NCI-H187 treated with DMSO at 0.1 percent for 48 hours (cell line): ENCODE measurements at regions not wholly inside any gene's neighbourhood (a gene's known extent, or its start where the extent isn't known, plus 50 kb on each side); places are given as distances from the start of the nearest gene placed in this dataset.
"Not testable (repeated sequence)": the region's sequence is repeated elsewhere in the genome, so short reads cannot be mapped to it uniquely, and the experiment has no call there.

Source experiments
- DNase-seq: peaks from one replicate; lab custom pipeline; 2025; lab: John Stamatoyannopoulos, UW

DNA sequence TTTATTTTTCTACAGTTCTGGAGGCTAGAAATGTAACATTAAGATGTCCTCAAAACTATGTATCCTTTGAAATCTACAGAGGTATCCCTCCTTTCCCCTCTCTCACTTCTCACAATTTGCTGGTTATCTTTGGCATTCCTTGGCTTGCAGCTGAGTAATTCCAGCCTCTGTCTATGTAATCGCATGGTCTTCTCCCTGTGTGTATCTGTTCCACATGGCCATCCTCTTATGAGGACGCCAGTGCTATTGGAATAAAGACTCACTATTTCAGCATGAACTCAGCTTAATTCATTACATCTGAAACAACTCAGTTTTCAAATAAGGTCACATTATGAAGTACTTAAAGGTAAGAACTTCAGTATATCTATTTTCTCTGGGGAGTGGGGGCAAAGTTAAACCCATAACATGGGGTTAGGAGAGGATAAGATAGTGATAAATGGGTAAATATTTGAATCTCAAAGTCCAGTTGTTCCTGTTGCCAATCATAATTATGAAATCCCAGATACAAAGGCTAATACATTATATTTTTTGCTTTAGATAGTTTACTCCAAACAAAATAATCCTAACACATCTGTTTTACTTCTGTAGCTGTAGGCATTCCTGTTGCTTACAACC is 1290.8 kb downstream of the NCAM2 start:
- no peak for DNase-seq

DNA sequence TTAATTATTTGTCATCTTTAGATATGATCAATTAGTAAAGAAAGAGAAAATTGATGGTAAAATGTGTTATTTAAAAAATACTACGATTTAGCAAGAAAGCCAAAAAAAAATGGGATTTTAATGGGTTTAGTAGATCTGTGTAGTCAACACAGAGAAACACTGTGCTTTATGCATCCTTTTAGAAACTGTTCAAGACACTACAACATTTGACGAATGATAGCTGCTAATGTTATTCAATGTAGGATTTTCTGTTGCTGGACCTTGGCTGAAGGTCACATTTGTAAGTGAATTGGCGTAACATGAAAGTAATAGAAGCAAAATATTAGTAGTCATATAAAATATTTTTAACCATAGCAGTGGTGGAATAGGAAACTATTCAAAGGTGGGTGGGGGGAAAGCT is 1293.9 kb downstream of the NCAM2 start:
- no peak for DNase-seq

DNA sequence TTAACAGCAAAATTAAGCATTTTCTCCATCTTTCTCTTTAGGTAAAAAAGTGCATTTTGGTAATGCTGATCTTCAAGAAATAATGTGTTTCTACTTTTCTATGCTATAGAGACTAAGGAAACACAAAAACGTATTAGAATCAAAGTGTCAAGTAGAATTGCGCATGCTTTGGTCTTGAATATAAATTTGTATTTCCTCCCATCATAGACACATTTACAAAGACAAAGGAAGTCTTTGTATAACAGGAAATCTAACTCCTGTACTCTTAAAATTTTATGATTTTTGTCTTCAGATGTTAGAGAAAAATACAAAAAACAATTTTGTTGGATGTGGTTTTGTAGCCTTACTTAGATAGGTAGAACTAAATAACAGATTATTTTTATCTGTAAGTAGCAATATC is 1299.4 kb downstream of the NCAM2 start:
- DNase-seq, result no peak

DNA sequence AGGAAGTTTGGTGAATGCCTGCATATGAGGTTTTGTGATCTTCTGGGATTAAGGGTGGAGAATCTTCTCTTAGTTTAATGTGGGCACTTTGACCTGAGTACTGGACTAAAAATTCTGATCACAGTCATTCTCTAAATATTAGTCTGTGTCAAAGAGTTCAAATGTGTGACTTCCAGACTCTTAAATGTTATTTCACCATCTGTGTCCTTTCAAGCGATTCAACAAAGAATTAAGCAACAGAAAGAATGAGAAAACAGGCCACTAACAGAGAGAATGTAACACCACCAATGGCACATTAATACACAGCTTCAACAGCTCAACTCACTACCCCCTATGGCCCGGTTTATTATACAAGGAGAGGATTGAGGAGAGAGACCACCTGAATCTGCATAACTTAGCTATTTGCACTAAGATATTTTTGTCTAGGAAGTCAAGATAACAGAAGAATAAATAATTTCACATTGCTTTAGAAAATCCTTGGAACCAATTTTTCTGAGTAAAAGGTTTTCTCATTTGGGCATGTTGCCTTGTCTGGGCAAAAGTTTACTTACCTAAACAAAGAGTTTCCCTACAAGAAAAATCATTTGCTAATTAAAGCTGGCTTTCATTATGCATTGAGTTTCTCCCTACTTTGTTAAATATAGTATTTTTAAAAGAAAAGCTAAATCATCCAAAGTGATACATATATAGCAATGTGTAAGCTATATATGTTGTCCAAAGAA is 1313.7 kb downstream of the NCAM2 start:
- no peak for DNase-seq

DNA sequence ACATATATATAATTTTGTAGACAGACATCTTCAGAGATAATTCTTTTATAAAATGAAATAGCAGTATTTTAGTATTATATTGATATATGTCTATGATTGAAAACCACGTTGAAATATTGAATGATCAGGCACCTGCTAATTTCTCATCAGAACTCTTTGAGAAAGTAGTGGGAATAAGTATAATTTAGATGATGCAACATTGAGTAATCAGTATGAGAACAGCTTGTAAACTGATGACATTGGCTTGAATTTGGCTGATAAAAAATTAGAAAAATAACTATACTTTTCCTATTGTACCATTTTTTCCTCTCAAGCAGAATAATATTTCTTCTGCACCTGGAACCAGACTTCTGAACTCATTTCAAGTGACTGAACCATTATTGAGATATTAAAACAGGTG is 1316.8 kb downstream of the NCAM2 start:
- DNase-seq, result no peak

DNA sequence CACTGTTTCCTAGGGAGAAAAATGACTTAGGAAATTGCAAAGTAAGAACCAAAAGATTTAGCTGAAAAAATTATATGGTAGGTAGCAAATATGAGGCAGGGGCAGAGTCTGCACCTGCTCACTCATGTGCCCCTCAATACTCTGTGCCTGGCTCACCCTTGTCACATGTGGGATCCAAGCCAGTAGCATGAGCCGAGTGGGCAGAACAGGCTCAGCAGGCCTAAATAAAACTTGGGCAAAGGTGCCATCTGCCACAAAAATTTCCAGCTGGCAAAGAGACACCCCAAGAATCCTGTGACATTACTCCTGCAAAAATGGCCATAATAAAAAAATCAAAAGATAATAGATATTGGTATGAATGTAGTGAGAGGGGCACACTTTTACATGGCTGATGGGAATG is 1321.2 kb downstream of the NCAM2 start:
- DNase-seq, result no peak

DNA sequence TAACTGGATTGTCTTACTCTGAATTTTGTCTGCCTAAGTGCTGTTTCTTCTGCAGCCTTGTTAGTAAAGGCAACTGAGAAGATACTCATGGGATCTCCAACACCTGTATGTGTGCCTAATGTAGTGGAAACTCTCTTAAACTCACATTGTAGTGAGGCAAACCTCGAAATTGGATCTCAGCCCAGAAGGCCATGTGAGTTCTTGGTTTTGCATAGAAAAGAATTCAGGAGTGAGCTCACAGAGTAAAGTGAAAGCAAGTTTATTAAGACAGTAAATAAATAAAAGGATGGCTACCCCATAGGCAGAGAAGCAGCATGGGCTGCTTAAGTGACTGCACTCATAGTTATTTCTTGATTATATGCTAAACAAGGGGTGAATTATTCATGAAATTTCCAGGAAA is 1344.7 kb downstream of the NCAM2 start:
- no peak for DNase-seq

DNA sequence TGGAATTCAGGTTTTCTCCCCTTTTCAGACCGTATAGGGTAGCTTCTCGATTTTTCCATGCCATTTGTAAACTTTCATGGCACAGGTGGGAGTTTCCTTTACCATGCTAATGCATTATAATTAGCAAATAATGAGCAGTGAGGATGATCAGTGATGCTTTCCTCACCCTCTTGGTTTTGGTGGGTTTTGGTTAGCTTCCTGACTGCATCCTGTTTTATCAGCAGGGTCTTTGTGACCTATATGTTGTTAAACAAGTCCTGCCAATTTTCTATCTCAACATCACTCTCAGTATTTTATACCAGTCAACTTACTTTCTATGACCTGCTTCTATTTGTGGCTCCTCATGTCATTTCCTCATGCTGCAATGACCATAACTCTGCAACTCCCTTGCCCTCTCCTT is 1345.1 kb downstream of the NCAM2 start:
- no peak for DNase-seq

DNA sequence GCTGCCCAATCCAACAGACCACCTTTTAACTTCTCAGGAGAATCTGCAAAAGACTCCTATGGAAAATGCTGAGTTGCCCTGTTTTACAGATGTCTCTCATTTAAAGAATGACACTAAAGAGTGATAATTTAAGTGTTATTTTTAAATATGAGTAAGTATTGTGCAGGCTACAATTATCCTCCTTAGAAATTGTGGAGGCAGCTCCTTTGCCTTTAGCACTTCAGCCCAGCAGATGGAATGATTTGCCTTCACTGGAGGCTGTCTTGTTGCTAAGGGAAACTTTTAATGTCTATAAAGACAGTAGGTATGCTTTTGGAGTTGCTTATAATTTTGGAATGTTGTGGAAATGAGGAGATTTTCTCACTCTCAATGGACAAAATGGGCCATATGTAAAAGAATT is 1345.5 kb downstream of the NCAM2 start:
- no peak for DNase-seq

DNA sequence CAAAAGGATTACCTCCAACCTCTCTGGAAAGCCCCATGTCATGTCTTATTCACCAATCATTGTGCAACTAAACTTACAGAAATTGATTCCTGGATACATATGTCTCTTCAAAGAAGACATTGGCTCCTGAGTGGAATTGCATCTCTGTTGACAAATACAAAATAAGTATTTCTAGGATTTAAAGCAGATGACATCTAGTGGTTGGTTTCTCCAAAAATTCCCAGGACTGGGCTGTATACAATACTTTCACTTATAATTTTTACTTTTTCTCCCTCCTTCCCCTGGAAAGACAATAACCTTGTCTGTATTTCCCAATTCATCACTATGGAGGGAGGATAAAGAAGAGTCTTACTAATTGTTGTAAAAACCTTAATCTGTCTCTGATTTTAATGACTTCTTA is 1347.4 kb downstream of the NCAM2 start:
- no peak for DNase-seq

DNA sequence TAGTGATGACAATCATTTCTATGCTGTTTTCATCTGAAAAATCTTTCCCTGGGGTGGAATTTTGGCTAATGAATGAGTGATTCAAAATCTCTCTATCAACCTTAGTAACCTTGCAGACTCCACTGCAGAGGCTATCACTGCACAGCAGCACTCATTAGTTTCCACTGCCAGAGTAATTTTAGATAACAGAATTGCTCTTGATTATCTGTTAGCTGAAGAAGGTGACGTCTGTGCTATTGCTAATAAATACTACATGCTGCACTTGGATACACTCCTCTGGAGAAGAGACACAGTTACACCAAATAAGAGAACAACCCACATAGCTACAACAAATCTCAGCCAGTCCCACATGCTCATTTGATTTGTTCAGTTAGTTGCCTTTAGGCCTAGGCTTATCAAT is 1348.4 kb downstream of the NCAM2 start:
- DNase-seq, result no peak

DNA sequence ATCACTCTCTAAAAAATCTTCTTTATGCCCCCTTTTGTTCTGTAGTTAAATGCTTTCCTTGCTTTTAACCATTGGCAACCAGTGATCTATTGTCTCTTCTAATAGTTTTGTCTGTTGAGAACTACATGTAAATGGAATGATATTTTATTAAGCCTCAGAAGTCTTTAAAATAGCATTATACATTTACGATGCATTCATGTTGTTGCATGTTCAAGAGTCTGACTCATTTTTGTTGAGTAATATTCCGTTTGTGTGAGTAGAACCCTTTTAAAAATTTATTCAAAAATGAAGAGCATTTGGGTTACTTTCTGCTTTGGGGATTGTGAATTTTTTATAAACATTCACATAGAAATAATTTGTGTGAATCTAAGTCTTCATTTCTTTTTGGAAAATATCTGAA is 1352.9 kb downstream of the NCAM2 start:
- no peak for DNase-seq

DNA sequence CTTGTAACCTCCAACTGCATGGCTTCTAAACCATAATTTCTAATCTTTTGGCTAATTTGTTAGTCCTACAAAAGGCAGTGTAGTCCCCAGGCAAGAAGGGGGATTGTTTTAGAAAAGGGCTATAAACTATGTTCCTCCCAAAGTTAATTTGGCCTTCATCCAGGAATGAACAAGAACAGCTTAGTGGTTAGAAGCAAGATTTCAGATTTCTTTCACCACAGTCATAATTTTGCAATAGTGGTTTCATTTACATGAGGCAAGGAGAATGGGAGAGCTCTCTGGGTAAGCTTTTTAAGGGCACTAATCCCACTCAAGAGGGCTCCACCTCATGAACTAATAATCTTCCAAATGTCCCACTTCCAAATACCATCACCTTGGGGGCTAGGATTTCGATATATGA is 1353.9 kb downstream of the NCAM2 start:
- no peak for DNase-seq

DNA sequence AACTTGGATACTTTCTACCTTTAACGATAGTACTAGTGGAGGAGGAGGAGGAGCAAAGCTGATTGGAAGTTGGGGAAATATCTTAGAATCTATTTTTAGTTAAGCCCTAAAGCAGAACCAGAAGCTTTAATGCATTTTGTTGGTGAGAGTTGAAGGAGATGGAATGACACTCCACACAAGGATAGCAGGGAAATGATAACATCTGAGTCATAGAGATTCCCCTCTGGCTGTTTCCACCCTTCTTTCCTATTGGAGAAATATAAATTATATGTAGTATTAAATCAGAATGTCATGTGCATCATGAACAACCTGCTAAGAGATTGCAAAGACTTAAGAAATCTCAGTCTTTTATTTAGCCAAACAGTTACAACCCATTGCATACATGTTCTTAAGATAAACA is 1357.7 kb downstream of the NCAM2 start:
- no peak for DNase-seq

DNA sequence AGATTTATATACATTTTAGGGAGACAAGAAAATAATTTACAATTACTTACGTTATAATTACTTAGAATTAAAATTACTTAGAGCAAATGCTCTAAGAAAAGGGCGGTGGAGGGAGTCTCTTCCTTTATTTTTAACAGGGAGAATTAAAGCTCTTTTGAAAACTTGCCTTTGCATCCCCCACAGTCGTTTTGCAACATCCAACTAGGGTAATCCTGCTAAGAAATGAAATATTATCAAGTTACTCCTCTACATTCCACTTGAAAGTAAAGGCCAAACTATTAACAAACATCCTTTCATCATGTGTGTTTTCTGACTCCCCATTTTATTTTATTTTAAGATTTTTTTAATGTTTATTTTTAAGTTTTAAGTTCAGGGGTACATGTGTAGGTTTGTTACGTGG is 1358.5 kb downstream of the NCAM2 start:
- DNase-seq, result no peak

DNA sequence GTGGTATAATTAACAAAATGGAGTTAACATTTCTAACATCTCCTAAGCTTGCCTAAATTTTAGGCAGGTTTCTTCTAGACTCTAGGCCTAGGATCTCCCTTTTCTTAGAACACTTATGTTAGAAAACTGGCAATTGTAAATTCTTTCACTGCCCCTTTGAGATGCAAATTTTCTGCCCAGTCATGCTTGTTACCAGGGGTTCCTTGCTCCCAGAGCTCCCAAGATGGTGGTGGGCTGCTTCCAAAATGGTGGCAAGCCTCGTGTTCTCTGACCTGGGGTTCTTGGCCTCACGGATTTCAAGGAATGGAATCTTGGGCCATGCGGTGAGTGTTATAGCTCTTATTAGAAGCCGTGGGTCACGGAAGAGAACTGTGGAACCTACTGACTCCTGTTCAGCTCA is 1361.4 kb downstream of the NCAM2 start:
- not testable (repeated sequence) for DNase-seq

DNA sequence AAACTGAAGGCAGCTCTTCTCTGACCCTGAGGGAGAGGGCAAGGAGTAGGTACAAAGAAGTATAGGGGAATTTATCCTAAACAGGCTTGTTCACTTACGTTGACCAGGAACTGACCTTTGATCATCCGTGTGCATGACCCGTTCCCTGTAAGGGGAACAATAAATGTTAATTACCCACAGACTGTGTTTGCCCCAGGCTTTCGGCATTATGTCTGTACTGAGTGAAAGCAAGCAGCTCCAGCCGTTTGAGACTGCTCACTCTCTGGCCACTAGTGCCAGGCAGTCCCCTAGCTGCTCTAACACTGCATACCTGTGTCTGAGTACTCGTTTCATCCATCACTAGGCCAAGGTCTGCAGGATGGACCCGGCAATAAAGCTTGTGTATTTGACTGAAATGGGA is 1365.3 kb downstream of the NCAM2 start:
- no peak for DNase-seq

DNA sequence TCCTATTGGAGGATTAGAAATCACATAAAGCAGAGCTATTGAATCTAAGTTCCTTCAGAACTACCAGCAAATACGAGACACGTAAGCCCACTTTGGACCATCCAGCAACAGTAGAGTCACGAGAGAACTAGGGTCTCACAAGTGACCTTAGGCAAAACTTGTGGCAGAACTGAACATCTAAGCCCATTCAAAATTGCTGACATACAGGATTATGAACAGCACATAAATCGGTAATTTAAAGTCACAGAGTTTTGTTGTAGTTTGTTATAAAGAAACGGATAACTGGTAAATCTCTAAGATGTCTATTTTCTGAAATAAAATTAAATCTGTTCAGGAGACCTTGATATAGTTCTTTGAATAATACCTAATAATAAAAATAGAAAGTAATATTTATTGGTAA is 1366.0 kb downstream of the NCAM2 start:
- DNase-seq, result no peak

DNA sequence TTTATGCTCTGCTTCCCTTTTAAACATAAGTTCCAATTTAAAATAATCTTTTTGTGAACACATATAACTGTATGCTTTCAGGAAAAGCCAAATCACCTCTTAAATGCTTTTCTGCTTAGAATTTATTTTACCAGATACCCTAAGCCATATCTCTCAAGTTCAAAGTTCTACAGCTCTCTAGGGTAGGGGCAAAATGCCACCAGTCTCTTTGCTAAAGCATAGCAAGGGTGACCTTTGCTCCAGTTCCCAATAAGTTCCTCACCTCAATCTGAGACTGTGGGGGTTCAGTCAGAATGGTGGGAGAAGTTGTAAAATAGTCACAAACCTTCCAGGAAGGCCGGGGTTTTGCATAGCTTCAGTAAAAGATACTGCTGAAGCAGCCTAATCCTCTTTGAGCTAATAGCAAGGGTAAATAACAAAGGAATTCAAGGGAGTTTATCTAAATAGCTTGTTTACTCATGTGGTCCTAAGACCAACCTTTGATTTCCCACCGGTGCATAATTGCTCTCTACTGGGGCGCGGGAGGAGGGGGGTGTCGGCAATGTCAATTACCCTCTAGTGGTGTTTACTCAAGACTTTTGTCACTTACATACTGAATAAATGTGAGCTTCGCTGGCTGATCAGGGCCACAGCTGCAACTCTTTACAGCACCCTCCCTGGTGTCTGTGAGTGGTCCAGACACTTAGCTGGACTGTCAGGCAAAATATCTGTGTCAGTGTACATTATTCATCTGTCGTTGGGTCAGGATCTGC is 1376.2 kb downstream of the NCAM2 start:
- DNase-seq, result no peak

DNA sequence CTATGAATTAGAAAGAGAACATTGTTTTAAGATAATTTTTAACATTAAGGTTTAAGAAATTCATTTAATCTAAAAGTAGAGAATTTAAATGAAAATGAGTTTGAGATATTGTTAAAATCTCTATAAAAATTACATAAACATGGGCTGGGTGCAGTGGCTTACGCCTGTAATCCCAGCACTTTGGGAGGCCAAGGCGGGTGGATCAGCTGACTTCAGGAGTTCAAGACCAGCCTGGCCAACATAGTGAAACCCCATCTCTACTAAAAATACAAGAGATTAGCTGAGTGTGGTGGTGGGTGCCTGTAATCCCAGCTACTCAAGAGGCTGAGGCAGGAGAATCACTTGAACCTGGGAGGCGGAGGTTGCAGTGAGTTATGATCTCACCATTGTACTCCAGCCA is 1379.6 kb downstream of the NCAM2 start:
- DNase-seq, result not testable (repeated sequence)

DNA sequence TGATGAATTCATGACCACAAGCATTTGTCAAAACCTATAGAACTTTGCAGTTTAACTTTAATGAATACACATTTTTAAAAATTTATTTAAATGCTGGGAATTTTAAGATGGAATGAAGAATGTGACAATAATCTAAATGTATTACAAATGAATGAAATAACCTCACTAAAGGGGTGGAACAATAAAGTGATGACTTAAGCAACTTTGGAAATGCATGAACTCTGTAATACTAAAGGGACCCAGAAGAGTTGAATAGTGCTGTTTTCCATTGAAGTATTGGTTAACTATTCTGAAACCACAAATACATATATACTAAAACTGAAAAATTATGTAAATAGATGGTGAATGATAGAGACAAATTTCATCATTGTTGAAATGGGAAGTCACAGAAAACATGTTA is 1395.1 kb downstream of the NCAM2 start:
- no peak for DNase-seq

DNA sequence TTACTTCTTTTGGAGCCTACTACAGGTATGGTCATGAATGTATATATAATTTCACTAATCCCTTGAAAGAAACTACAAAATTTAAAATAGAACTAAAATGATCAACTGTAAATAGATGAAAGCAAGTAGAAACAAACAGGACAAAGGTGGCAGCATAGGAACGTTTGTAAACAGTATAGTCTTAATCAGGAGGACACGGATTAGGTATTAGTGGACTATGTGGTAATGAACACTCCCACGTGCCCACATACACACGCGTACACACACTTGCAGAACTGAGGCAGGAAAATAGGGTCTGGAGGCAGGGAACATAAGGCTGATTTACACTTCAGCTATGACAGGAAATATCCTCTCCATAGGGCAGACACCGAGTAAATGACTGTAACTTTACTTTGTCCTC is 1397.8 kb downstream of the NCAM2 start:
- no peak for DNase-seq

DNA sequence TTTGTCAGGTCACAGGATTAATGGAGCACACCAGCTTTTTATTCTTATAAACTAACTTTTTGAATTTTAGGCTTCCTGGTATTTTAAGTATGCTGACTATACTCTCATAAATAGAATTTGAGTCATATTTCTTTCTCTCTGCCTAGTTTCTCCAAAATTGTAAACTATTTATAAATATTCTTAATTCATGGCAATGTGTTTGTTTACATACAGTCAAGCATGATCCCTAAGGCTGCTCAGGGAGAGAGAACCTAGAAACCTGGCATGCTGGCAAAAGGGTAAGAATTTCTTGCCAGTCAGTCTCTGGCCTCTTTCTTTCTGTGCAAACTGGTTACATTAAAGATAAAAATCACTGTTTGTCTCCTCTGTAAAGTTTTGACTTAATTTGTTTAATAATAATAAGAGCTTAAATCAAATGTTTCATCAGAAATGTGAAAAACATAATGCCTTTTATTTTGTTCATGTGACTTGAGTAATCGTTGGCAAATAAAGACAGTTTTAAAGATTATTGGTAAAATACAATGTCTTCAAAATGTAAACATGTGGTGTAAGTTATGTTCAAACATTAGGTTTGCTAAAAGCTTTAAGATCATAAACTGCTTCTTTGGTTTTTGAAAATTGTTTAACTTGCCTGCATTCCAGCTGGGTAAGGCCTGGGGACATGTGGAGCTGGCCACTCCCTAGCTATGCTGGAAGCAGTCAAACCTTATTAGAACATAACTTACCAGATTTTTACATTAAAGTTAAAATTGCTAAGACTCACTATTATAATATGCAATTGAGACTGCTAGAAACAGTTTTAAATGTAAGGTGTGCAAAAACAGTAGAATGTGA is 1401.7 kb downstream of the NCAM2 start:
- DNase-seq, result no peak
